Osteoblast (primary cell): ENCODE measurements at regions not wholly inside any gene's neighbourhood (a gene's known extent, or its start where the extent isn't known, plus 50 kb on each side); places are given as distances from the start of the nearest gene placed in this dataset.

Experiments used
- DNase-seq: peaks from one replicate; pipeline ENCODE4 v3.0.0; 2011; ENCODE audit warnings: low spot score, mixed read lengths; ENCODE audit not compliant: insufficient read length; ENCODE audit errors: missing footprints
- H2AFZ ChIP-seq: 2 replicates; pipeline ENCODE4 v1.6.0; 2011; ENCODE audit warnings: mild to moderate bottlenecking, low read length
- H3K27ac ChIP-seq: 2 replicates; pipeline ENCODE4 v1.5.1; 2011; ENCODE audit warnings: mild to moderate bottlenecking, low read depth, low read length, moderate library complexity
- H3K27me3 ChIP-seq: 2 replicates; pipeline ENCODE4 v1.6.0; 2012; ENCODE audit warnings: mild to moderate bottlenecking, control low read depth, inconsistent platforms, low read length, moderate library complexity; ENCODE audit not compliant: insufficient read depth
- H3K36me3 ChIP-seq: 2 replicates; pipeline ENCODE4 v1.5.1; 2011; ENCODE audit warnings: mild to moderate bottlenecking, low read length, control low read depth, moderate library complexity; ENCODE audit not compliant: insufficient read depth
- H3K4me1 ChIP-seq: 2 replicates; pipeline ENCODE4 v1.5.1; 2011; ENCODE audit warnings: mild to moderate bottlenecking, low read length, control low read depth, moderate library complexity; ENCODE audit not compliant: insufficient read depth
- H3K4me2 ChIP-seq: 2 replicates; pipeline ENCODE4 v1.6.0; 2011; ENCODE audit warnings: mild to moderate bottlenecking, low read length; ENCODE audit not compliant: insufficient read depth
- H3K4me3 ChIP-seq: fragments of 200-600 bp; sonication (generic); 3 replicates; pipeline ENCODE4 v1.5.1; 2012; ENCODE audit warnings: mild to moderate bottlenecking, low read length, inconsistent platforms; ENCODE audit not compliant: insufficient read depth
- H3K79me2 ChIP-seq: 2 replicates; pipeline ENCODE4 v1.6.0; 2012; ENCODE audit warnings: mild to moderate bottlenecking, low read length, control low read depth, inconsistent platforms; ENCODE audit not compliant: insufficient read depth
- H3K9me3 ChIP-seq: 2 replicates; pipeline ENCODE4 v1.5.1; 2011; ENCODE audit warnings: low read depth, low read length, control low read depth
- H4K20me1 ChIP-seq: 2 replicates; pipeline ENCODE4 v1.6.0; 2012; ENCODE audit warnings: mild to moderate bottlenecking, low read length, control low read depth; ENCODE audit not compliant: insufficient read depth
- CTCF ChIP-seq: IDR thresholded peaks from 2 replicates; pipeline ENCODE4 v1.5.1; 2011; ENCODE audit warnings: mild to moderate bottlenecking, low read depth, low read length, moderate library complexity; ENCODE audit errors: extremely low read depth

GRCh38 chr7:14045651-14046050 lies 56.2 kb upstream of the ETV1 start:
- no peaks in the 10 kb centered on the region for H3K79me2 ChIP-seq
- H3K4me2 ChIP-seq: no peak overlapping the region
- no peaks in the 10 kb centered on the region for H3K27me3 ChIP-seq
- no peak for TF ChIP-seq CTCF
- no peak overlapping the region for H3K27ac ChIP-seq
- H3K4me3 ChIP-seq: no peak overlapping the region
- no peak overlapping the region for H2AFZ ChIP-seq
- no peak for DNase-seq
- no peaks in the 10 kb centered on the region for H3K36me3 ChIP-seq
- H3K9me3 ChIP-seq: no peaks in the 10 kb centered on the region
- no peaks in the 10 kb centered on the region for H3K4me1 ChIP-seq
- no peaks in the 10 kb centered on the region for H4K20me1 ChIP-seq

GRCh38 chr7:14040528-14040927 lies 51.1 kb upstream of the ETV1 start:
- TF ChIP-seq CTCF: no peak
- H3K4me1 ChIP-seq: no peaks in the 10 kb centered on the region

More at GRCh38 chr7:14040528-14040927, 51.1 kb upstream of the ETV1 start:
- Histone ChIP-seq H3K9me3 (no peaks in the 10 kb centered on the region), H4K20me1 (no peaks in the 10 kb centered on the region), H2AFZ (no peak overlapping the region), H3K4me3 (no peak overlapping the region), H3K79me2 (no peaks in the 10 kb centered on the region), H3K36me3 (no peaks in the 10 kb centered on the region), H3K27ac (no peak overlapping the region), H3K4me2 (no peak overlapping the region), H3K27me3 (no peaks in the 10 kb centered on the region)
- DNase-seq: no peak
